Keratinocyte (primary cell): ENCODE measurements at regions not wholly inside any gene's neighbourhood (a gene's known extent, or its start where the extent isn't known, plus 50 kb on each side); places are given as distances from the start of the nearest gene placed in this dataset.

Source experiments
- CTCF ChIP-seq, 3 experiments: IDR thresholded peaks in 1 of 3; conservative IDR thresholded peaks in 1 of 3; optimal IDR thresholded peaks in 1 of 3; 2 replicates in 2 of 3; 3 replicates in 1 of 3; pipeline versions ENCODE3 to v1.5.1; 2011; ENCODE audit warnings: low read length in 3 of 3, mild to moderate bottlenecking in 3 of 3, moderate library complexity in 2 of 3, control low read depth in 1 of 3, inconsistent platforms in 1 of 3; ENCODE audit not compliant: insufficient read depth in 2 of 3; ENCODE audit errors: extremely low read depth in 1 of 3
- EZH2 ChIP-seq: IDR thresholded peaks from one replicate; pipeline ENCODE4 v1.6.1; 2012; ENCODE audit warnings: inconsistent platforms, mild to moderate bottlenecking, low read length, moderate library complexity

GRCh38 chr6:14798996-14799588 lies 446.8 kb upstream of the JARID2 start:
- no peak for TF ChIP-seq CTCF (optimal IDR thresholded peaks at IDR 0.05 in 1 of 3, IDR thresholded peaks at IDR 0.05 in 1 of 3, conservative IDR thresholded peaks at IDR 0.05 in 1 of 3; ENCODE audit: extremely low read depth in 1 of 3, insufficient read depth in 2 of 3, low read length in 3 of 3)
- no peak for TF ChIP-seq EZH2
